B cell (primary cell): ENCODE measurements at regions not wholly inside any gene's neighbourhood (a gene's known extent, or its start where the extent isn't known, plus 50 kb on each side); places are given as distances from the start of the nearest gene placed in this dataset.

Source experiments
- ATAC-seq: fragments of 200-7000 bp; cut with Tn5 transposase; one replicate; pipeline ENCODE4 v1.10.0; 2021; ENCODE audit warnings: low read depth, mild to moderate bottlenecking, moderate number of reproducible peaks, moderate library complexity
- CTCF ChIA-PET: fragments of 350-600 bp; sonication (Branson Sonifier 250); formaldehyde crosslinking; loops from one replicate; lab custom pipeline; 2021; ENCODE audit warnings: antibody characterized with exemption, inconsistent platforms; lab: Charles Lee
- POLR2A ChIA-PET: fragments of 350-600 bp; sonication (Branson Sonifier 250); formaldehyde crosslinking; loops from one replicate; lab custom pipeline; 2021; ENCODE audit warnings: antibody characterized with exemption; lab: Charles Lee
- DNase-seq: peaks from one replicate; pipeline ENCODE4 v3.0.0; 2013
- H2AFZ ChIP-seq: 2 replicates; pipeline ENCODE4 v1.6.1; 2012; ENCODE audit warnings: mild to moderate bottlenecking, low read depth, low read length; ENCODE audit not compliant: insufficient read depth, poor library complexity, severe bottlenecking
- H3K27ac ChIP-seq, 2 donors: 1 replicate in 1 of 2; 2 replicates in 1 of 2; pipeline ENCODE4 v1.5.1; 2012 to 2013; ENCODE audit warnings: low read length in 2 of 2, mild to moderate bottlenecking in 2 of 2, moderate library complexity in 1 of 2
- H3K27me3 ChIP-seq, 4 experiments: fragments of 200-600 bp in 1 of 4; sonication (generic) in 1 of 4; replicated peaks in 1 of 4; 1 replicate in 2 of 4; 2 replicates in 2 of 4; pipeline versions ENCODE4 v1.6.1 to v1.7.0; 2013 to 2016; ENCODE audit warnings: low read length in 3 of 4, mild to moderate bottlenecking in 2 of 4, mixed read lengths in 1 of 4, moderate library complexity in 1 of 4; ENCODE audit not compliant: insufficient read depth in 4 of 4, control insufficient read depth in 3 of 4; ENCODE audit errors: control extremely low read depth in 1 of 4
- H3K36me3 ChIP-seq, 2 experiments: replicated peaks in 1 of 2; 1 replicate in 1 of 2; 2 replicates in 1 of 2; pipeline versions ENCODE4 v1.6.1 to v1.7.1; 2013; ENCODE audit warnings: low read length in 1 of 2; ENCODE audit not compliant: insufficient read depth in 2 of 2, control insufficient read depth in 1 of 2; ENCODE audit errors: control extremely low read depth in 1 of 2, extremely low read depth in 1 of 2
- H3K4me1 ChIP-seq, 2 donors: fragments of 200-600 bp in 1 of 2; sonication (generic) in 1 of 2; 1 replicate in 1 of 2; 2 replicates in 1 of 2; pipeline versions ENCODE4 v1.5.1 to v1.6.1; 2013 to 2017; ENCODE audit warnings: low read length in 2 of 2; ENCODE audit not compliant: control insufficient read depth in 2 of 2, insufficient read depth in 2 of 2
- H3K4me2 ChIP-seq: replicated peaks from 2 replicates; pipeline ENCODE3; 2012; ENCODE audit warnings: mild to moderate bottlenecking, low read depth, low read length; ENCODE audit not compliant: poor library complexity, severe bottlenecking
- H3K4me3 ChIP-seq, 5 experiments: fragments of 200-600 bp in 1 of 5; sonication (generic) in 1 of 5; 1 replicate in 3 of 5; 2 replicates in 2 of 5; pipeline versions ENCODE4 v1.5.1 to v1.7.0; 2011 to 2016; ENCODE audit warnings: low read length in 4 of 5, mild to moderate bottlenecking in 4 of 5, low read depth in 2 of 5, control low read depth in 1 of 5, moderate library complexity in 1 of 5; ENCODE audit not compliant: insufficient read depth in 1 of 5; ENCODE audit errors: control extremely low read depth in 1 of 5, extremely low read depth in 1 of 5
- H3K79me2 ChIP-seq: fragments of 200-600 bp; sonication (generic); one replicate; pipeline ENCODE4 v1.6.0; 2016; ENCODE audit warnings: low read length; ENCODE audit not compliant: control insufficient read depth, insufficient read depth
- H3K9ac ChIP-seq: fragments of 200-600 bp; sonication (generic); 2 replicates; pipeline ENCODE4 v1.6.1; 2017; ENCODE audit warnings: mild to moderate bottlenecking, low read length, moderate library complexity
- H3K9me3 ChIP-seq, 3 donors: one replicate each; pipeline versions ENCODE4 v1.6.1 to v1.7.1; 2013; ENCODE audit warnings: low read length in 2 of 3; ENCODE audit not compliant: control insufficient read depth in 2 of 3, insufficient read depth in 1 of 3; ENCODE audit errors: control extremely low read depth in 1 of 3
- H4K20me1 ChIP-seq: 2 replicates; pipeline ENCODE4 v1.6.0; 2012; ENCODE audit warnings: mild to moderate bottlenecking, low read length; ENCODE audit not compliant: insufficient read depth, control insufficient read depth, poor library complexity, severe bottlenecking
- H3K27ac Mint-ChIP-seq: one replicate; pipeline ENCODE4 v1.8.0; 2021; ENCODE audit warnings: mixed read lengths
- H3K27me3 Mint-ChIP-seq: one replicate; pipeline ENCODE4 v1.8.0; 2021; ENCODE audit warnings: mixed read lengths
- H3K4me1 Mint-ChIP-seq: one replicate; pipeline ENCODE4 v1.8.0; 2021; ENCODE audit warnings: mixed read lengths
- H3K4me3 Mint-ChIP-seq: one replicate; pipeline ENCODE4 v1.8.0; 2021; ENCODE audit warnings: mixed read lengths
- H3K9me3 Mint-ChIP-seq: one replicate; pipeline ENCODE4 v1.8.0; 2022; ENCODE audit warnings: mixed read lengths; ENCODE audit not compliant: insufficient read depth
- EZH2 ChIP-seq: IDR thresholded peaks from 2 replicates; pipeline ENCODE4 v1.6.1; 2012; ENCODE audit warnings: borderline replicate concordance, low read depth, mild to moderate bottlenecking, moderate library complexity, low read length; ENCODE audit not compliant: insufficient read depth, poor library complexity, severe bottlenecking
- WGBS: methylation state at CpG from one replicate; pipeline ENCODE4 v1.1.5; 2013; ENCODE audit warnings: missing lambda C conversion rate; ENCODE audit not compliant: insufficient coverage; 5-methylcytosine and 5-hydroxymethylcytosine counted together
- intact Hi-C: fragments of 100-400 bp; cut with micrococcal nuclease; formaldehyde crosslinking; loops from one replicate; pipeline ENCODE4 v1.10.0; 2022
- TF ChIP-seq, protein P1 (sequence below): fragments of 200-600 bp; IDR thresholded peaks from one replicate; pipeline ENCODE4 v1.8.0; 2022; ENCODE audit warnings: antibody characterized with exemption, mild to moderate bottlenecking

- no peak for DNase-seq
- no peak overlapping the region for H3K4me2 ChIP-seq
- no peaks in the 10 kb centered on the region for H3K79me2 ChIP-seq
- H2AFZ ChIP-seq, result no peak overlapping the region
- Mint-ChIP-seq H3K27ac (no peak overlapping the region), H3K27me3 (no peaks in the 10 kb centered on the region), H3K4me1 (no peaks in the 10 kb centered on the region), H3K4me3 (no peak overlapping the region), H3K9me3 (peaks cover 5% of the 10 kb centered on the region)
- no peaks in the 10 kb centered on the region for H3K36me3 ChIP-seq
- no peaks in the 10 kb centered on the region for H4K20me1 ChIP-seq
- no peak for ATAC-seq
- intact Hi-C loops, result no loop called here
- H3K9ac ChIP-seq, result no peak overlapping the region
- no peak overlapping the region for H3K27ac ChIP-seq
- 86% methylated on average over 2 of the region's 3 CpGs for WGBS
- no peak for TF ChIP-seq EZH2
- TF ChIP-seq, protein P1, sequence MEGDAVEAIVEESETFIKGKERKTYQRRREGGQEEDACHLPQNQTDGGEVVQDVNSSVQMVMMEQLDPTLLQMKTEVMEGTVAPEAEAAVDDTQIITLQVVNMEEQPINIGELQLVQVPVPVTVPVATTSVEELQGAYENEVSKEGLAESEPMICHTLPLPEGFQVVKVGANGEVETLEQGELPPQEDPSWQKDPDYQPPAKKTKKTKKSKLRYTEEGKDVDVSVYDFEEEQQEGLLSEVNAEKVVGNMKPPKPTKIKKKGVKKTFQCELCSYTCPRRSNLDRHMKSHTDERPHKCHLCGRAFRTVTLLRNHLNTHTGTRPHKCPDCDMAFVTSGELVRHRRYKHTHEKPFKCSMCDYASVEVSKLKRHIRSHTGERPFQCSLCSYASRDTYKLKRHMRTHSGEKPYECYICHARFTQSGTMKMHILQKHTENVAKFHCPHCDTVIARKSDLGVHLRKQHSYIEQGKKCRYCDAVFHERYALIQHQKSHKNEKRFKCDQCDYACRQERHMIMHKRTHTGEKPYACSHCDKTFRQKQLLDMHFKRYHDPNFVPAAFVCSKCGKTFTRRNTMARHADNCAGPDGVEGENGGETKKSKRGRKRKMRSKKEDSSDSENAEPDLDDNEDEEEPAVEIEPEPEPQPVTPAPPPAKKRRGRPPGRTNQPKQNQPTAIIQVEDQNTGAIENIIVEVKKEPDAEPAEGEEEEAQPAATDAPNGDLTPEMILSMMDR, result no peak
- H3K9me3 ChIP-seq, result peaks cover 0 to 3% (median 0%) of the 10 kb centered on the region in 3 donors
- H3K4me1 ChIP-seq, result no peaks in the 10 kb centered on the region
- no peak overlapping the region for H3K4me3 ChIP-seq
- CTCF ChIA-PET, result no interaction called here
- POLR2A ChIA-PET, result no interaction called here
- H3K27me3 ChIP-seq, result no peaks in the 10 kb centered on the region
Measured at GRCh38 chr5:27682600-27682999, 644.2 kb upstream of the CDH9 start.

DNA sequence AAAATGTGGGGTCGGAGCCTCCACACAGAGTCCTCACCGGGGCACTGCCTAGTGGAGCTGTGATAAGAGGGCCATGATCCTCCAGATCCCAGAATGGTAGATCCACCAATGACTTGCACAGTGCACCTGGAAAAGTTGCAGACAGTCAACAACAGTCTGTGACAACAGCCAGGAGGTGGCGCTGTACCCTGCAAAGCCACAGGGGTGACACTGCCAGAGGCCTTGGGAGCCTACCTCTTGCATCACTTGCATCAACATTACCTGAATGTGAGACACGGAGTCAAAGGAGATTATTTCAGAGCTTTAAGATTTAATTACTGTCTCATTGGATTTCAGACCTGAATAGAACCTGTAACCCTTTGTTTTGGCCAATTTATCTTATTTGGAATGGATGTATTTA is 614.1 kb upstream of the CDH9 start:
- no peaks in the 10 kb centered on the region for H3K27me3 Mint-ChIP-seq
- no peak overlapping the region for H3K27ac Mint-ChIP-seq

More for the DNA sequence above, 614.1 kb upstream of the CDH9 start:
- Histone ChIP-seq H3K27me3 (no peaks in the 10 kb centered on the region), H3K36me3 (no peaks in the 10 kb centered on the region), H3K27ac (no peak overlapping the region), H3K4me3 (no peak overlapping the region), H3K4me1 (no peaks in the 10 kb centered on the region), H3K9ac (no peak overlapping the region), H3K4me2 (no peak overlapping the region), H2AFZ (no peak overlapping the region), H4K20me1 (no peaks in the 10 kb centered on the region), H3K79me2 (no peaks in the 10 kb centered on the region), H3K9me3 (peaks cover 0 to 7% (median 0%) of the 10 kb centered on the region in 3 donors)
- no peaks in the 10 kb centered on the region for H3K4me1 Mint-ChIP-seq
- 83% methylated on average over 3 of the region's 4 CpGs for WGBS
- ATAC-seq, result no peak
- CTCF ChIA-PET, result no interaction called here
- intact Hi-C loops, result no loop called here
- H3K4me3 Mint-ChIP-seq, result no peak overlapping the region
- POLR2A ChIA-PET, result no interaction called here
- TF ChIP-seq, protein P1, result no peak
- TF ChIP-seq EZH2, result no peak
- H3K9me3 Mint-ChIP-seq, result peaks cover 6% of the 10 kb centered on the region
- DNase-seq, result no peak
